ENCODE measurements at regions not wholly inside any gene's neighbourhood (a gene's known extent, or its start where the extent isn't known, plus 50 kb on each side); places are given as distances from the start of the nearest gene placed in this dataset.

- intact Hi-C loops (cut with DNase I) = no loop called here
- Histone ChIP-seq H3K36me3 (no peaks in the 10 kb centered on the region), H3K27ac (no peak overlapping the region), H3K27me3 (no peaks in the 10 kb centered on the region), H3K4me1 (no peaks in the 10 kb centered on the region), H3K4me3 (no peak overlapping the region), H3K9me3 (no peaks in the 10 kb centered on the region)
- FAIRE-seq (no peak), DNase-seq (no peak), ATAC-seq (peak in 2 of 4 donors; percentile 14 to 35)
- TF ChIP-seq, protein P1, sequence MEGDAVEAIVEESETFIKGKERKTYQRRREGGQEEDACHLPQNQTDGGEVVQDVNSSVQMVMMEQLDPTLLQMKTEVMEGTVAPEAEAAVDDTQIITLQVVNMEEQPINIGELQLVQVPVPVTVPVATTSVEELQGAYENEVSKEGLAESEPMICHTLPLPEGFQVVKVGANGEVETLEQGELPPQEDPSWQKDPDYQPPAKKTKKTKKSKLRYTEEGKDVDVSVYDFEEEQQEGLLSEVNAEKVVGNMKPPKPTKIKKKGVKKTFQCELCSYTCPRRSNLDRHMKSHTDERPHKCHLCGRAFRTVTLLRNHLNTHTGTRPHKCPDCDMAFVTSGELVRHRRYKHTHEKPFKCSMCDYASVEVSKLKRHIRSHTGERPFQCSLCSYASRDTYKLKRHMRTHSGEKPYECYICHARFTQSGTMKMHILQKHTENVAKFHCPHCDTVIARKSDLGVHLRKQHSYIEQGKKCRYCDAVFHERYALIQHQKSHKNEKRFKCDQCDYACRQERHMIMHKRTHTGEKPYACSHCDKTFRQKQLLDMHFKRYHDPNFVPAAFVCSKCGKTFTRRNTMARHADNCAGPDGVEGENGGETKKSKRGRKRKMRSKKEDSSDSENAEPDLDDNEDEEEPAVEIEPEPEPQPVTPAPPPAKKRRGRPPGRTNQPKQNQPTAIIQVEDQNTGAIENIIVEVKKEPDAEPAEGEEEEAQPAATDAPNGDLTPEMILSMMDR (IDR thresholded peaks at IDR 0.05) = no peak
- WGBS, 2 donors = 46 to 61% methylated on average over 3 of the region's 3 CpGs
These were observed 802.4 kb downstream of the TRIML1 start for GRCh38 chr4:188941524-188942119.

DNA sequence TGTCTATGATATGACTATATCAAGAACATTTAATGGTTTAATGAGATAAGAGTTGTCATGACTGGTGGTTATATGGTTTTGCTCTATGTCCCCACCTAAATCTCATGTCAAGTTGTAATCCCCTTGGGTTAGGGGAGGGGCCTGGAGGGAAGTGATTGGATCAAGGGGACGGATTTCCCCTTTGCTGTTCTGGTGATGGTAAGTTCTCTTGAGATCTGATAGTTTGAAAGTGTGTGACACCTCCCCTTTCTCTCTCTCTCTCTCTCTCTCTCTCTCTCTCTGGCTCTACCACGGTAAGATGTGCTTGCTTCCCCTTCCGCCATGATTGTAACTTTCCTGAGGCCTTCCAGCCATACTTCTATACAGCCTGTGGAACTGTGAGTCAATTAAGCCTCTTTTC lies 803.4 kb downstream of the TRIML1 start:
- ATAC-seq = no peak
- TF ChIP-seq, protein P1 (IDR thresholded peaks at IDR 0.05) = no peak

DNA sequence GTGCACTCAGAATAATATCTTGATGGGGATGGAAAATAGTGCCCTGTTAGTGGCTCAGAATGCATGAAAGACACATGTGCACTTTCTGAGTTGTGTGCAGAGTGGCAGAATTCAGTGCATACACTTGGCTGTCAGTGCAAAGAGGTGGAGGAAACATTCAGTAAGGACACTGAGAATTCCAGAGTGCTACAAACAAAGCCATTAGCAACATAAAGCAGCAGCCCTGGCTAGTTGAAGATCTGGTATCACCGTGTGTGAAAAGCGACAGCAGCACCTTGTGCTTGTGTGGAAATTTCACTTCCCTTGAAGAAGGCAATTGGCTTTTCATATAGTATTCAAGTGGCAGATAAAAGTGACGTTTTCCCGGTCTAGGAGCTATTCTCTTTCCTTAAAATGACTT lies 810.4 kb downstream of the TRIML1 start:
- 21 to 26% methylated on average over 4 of the region's 4 CpGs for WGBS, 2 donors
- Histone ChIP-seq H3K36me3 (no peaks in the 10 kb centered on the region), H3K4me3 (no peak overlapping the region), H3K27me3 (no peaks in the 10 kb centered on the region), H3K9me3 (no peaks in the 10 kb centered on the region), H3K27ac (no peak overlapping the region), H3K4me1 (no peaks in the 10 kb centered on the region)
- ATAC-seq (no peak), DNase-seq (no peak), FAIRE-seq (no peak)
- intact Hi-C loops (cut with DNase I) = no loop called here
- TF ChIP-seq, protein P1 (IDR thresholded peaks at IDR 0.05) = no peak

More for the DNA sequence above, 803.4 kb downstream of the TRIML1 start:
- no peaks in the 10 kb centered on the region for H3K36me3 ChIP-seq
- H3K4me3 ChIP-seq = no peak overlapping the region
- DNase-seq (no peak), FAIRE-seq (no peak)
- intact Hi-C loops (cut with DNase I) = no loop called here
- 65 to 78% methylated on average over 3 of the region's 3 CpGs for WGBS, 2 donors
- no peaks in the 10 kb centered on the region for H3K9me3 ChIP-seq
- no peaks in the 10 kb centered on the region for H3K27me3 ChIP-seq
- no peaks in the 10 kb centered on the region for H3K4me1 ChIP-seq
- no peak overlapping the region for H3K27ac ChIP-seq

DNA sequence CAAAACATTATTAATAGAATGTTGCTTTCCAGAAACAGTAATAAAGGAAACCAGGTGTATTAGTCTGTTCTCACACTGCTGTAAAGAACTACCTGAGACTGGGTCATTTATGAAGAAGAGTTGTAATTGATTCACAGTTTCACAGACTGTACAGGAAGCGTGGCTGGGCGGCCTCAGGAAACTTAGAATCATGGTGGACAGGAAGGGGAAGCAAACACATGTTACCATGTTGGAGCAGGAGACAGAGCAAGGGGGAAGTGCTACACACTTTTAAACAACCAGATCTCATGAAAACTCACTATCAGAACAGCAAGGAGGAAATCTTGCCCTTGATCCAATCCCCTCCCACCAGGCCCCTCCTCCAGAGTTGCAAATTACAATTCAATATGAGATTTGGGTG lies 815.8 kb downstream of the TRIML1 start:
- intact Hi-C loops (cut with DNase I) = no loop called here
- H3K27ac ChIP-seq = no peak overlapping the region
- no peaks in the 10 kb centered on the region for H3K9me3 ChIP-seq
- FAIRE-seq = no peak
- DNase-seq = no peak
- TF ChIP-seq, protein P1 (IDR thresholded peaks at IDR 0.05) = no peak
- WGBS, 2 donors = 54 to 69% methylated on average over 2 of the region's 2 CpGs
- no peak for ATAC-seq
- H3K4me3 ChIP-seq = no peak overlapping the region
- H3K27me3 ChIP-seq = peaks cover 0 to under 1% (median 0%) of the 10 kb centered on the region in 4 donors
- H3K36me3 ChIP-seq = no peaks in the 10 kb centered on the region
- H3K4me1 ChIP-seq = no peaks in the 10 kb centered on the region

- Histone ChIP-seq H3K36me3 (no peaks in the 10 kb centered on the region), H3K27me3 (peaks cover 0 to 6% (median 0%) of the 10 kb centered on the region in 4 donors), H3K4me3 (no peak overlapping the region), H3K9me3 (no peaks in the 10 kb centered on the region), H3K27ac (no peak overlapping the region), H3K4me1 (no peaks in the 10 kb centered on the region)
- WGBS, 2 donors = 51 to 68% methylated on average over 4 of the region's 4 CpGs
- intact Hi-C loops (cut with DNase I) = no loop called here
- FAIRE-seq = no peak
- DNase-seq = no peak
- TF ChIP-seq, protein P1 (IDR thresholded peaks at IDR 0.05) = no peak
- ATAC-seq = no peak
These were observed 817.3 kb downstream of the TRIML1 start for GRCh38 chr4:188956566-188956965.

Data from pancreas (tissue), 10 donors.